Mammary epithelial cell (primary cell): ENCODE measurements at regions not wholly inside any gene's neighbourhood (a gene's known extent, or its start where the extent isn't known, plus 50 kb on each side); places are given as distances from the start of the nearest gene placed in this dataset.

Source experiments
- EZH2 ChIP-seq: IDR thresholded peaks from 2 replicates; pipeline ENCODE4 v1.6.1; 2012; ENCODE audit warnings: low read length, inconsistent platforms, borderline replicate concordance
- TF ChIP-seq, protein P1 (sequence below), 2 donors: IDR thresholded peaks in 1 of 2; conservative IDR thresholded peaks in 1 of 2; 2 replicates each; pipeline ENCODE4 v1.5.1; 2011 to 2012; ENCODE audit warnings: inconsistent platforms in 2 of 2, low read length in 2 of 2, mild to moderate bottlenecking in 2 of 2, control low read depth in 1 of 2, low read depth in 1 of 2; ENCODE audit not compliant: insufficient read depth in 1 of 2; ENCODE audit errors: extremely low read depth in 1 of 2

DNA sequence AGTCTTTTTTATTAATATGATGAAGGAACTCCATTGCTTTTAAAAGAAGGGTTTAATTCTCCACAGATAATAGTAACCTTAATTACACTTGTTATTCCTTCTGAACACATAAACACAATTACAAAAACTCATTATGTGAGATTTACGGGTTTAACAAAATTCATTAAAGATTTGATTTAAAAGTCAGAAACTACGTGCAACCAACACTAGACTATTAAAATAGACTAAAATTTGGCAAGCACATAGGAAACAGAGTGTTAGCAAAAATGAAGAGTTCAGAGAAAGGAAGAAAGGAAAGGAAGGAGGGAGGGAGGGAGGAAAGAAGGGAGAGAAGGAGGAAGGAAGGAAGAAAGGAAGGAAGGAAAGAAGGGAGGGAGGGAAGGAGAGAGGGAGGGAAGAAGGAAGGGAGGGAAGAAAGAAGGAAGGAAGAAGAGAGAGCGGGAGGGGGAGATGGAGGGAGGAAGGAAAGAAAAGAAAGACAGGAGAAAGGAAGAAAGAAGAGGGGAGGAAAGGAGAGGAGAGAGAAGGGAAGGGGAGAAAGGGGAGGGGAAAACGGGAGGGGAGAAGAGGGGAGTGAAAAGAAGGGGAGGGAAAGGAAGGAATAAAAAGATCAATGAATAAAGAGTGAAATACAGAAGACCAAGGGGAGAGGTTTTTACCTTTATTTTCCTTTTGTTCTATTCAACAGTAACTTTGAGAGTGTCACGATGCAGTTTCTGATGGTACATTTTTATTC, 123.4 kb upstream of the LYPLAL1 start:
- TF ChIP-seq, protein P1, sequence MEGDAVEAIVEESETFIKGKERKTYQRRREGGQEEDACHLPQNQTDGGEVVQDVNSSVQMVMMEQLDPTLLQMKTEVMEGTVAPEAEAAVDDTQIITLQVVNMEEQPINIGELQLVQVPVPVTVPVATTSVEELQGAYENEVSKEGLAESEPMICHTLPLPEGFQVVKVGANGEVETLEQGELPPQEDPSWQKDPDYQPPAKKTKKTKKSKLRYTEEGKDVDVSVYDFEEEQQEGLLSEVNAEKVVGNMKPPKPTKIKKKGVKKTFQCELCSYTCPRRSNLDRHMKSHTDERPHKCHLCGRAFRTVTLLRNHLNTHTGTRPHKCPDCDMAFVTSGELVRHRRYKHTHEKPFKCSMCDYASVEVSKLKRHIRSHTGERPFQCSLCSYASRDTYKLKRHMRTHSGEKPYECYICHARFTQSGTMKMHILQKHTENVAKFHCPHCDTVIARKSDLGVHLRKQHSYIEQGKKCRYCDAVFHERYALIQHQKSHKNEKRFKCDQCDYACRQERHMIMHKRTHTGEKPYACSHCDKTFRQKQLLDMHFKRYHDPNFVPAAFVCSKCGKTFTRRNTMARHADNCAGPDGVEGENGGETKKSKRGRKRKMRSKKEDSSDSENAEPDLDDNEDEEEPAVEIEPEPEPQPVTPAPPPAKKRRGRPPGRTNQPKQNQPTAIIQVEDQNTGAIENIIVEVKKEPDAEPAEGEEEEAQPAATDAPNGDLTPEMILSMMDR (conservative IDR thresholded peaks at IDR 0.05 in 1 of 2, IDR thresholded peaks at IDR 0.05 in 1 of 2; ENCODE audit: extremely low read depth in 1 of 2, insufficient read depth in 1 of 2, low read depth in 1 of 2, low read length in 2 of 2): no peak
- TF ChIP-seq EZH2: no peak
